H1 (cell line): ENCODE measurements at regions not wholly inside any gene's neighbourhood (a gene's known extent, or its start where the extent isn't known, plus 50 kb on each side); places are given as distances from the start of the nearest gene placed in this dataset.

Source experiments
- CTCF ChIA-PET: fragments of 300-600 bp; sonication (Branson Sonifier 250); formaldehyde crosslinking; loops from one replicate; lab custom pipeline; 2021; ENCODE audit not compliant: partially characterized antibody; lab: Charles Lee
- POLR2A ChIA-PET: fragments of 300-600 bp; sonication (Branson Sonifier 250); formaldehyde crosslinking; loops from one replicate; lab custom pipeline; 2021; ENCODE audit warnings: inconsistent platforms; ENCODE audit not compliant: partially characterized antibody; lab: Charles Lee
- DNase-seq, 2 experiments: peaks; one replicate each; pipeline versions ENCODE4 v3.0.0 to v3.0.0-alpha.2; 2010 to 2022; ENCODE audit warnings: low spot score in 2 of 2, low read depth in 1 of 2, mixed read lengths in 1 of 2
- FAIRE-seq: peaks from 2 replicates; lab custom pipeline; 2011; peaks lifted over from hg19 to GRCh38; lab: Jason Lieb, UNC
- H2AFZ ChIP-seq: 2 replicates; pipeline ENCODE4 v1.8.1; 2012; ENCODE audit warnings: low read length, inconsistent platforms
- H2AK5ac ChIP-seq: 2 replicates; pipeline ENCODE4 v1.6.1; 2013; ENCODE audit warnings: low read depth, low read length
- H2BK120ac ChIP-seq: replicated peaks from 2 replicates; pipeline ENCODE3; 2013; ENCODE audit warnings: low read depth, low read length, inconsistent platforms
- H2BK12ac ChIP-seq: 2 replicates; pipeline ENCODE4 v1.6.1; 2013; ENCODE audit warnings: low read depth, low read length
- H2BK15ac ChIP-seq: 2 replicates; pipeline ENCODE4 v1.6.1; 2013; ENCODE audit warnings: low read length
- H2BK20ac ChIP-seq: 2 replicates; pipeline ENCODE4 v1.6.1; 2013; ENCODE audit warnings: low read length
- H2BK5ac ChIP-seq: 2 replicates; pipeline ENCODE4 v1.6.1; 2013; ENCODE audit warnings: low read depth, low read length
- H3K14ac ChIP-seq: 2 replicates; pipeline ENCODE4 v1.6.1; 2013; ENCODE audit warnings: inconsistent platforms; ENCODE audit not compliant: insufficient read length
- H3K18ac ChIP-seq: 2 replicates; pipeline ENCODE4 v1.6.1; 2013; ENCODE audit warnings: low read length; ENCODE audit errors: extremely low read depth
- H3K23ac ChIP-seq: 2 replicates; pipeline ENCODE4 v1.6.1; 2013; ENCODE audit warnings: inconsistent platforms; ENCODE audit not compliant: insufficient read length
- H3K23me2 ChIP-seq: 2 replicates; pipeline ENCODE4 v1.6.1; 2013; ENCODE audit warnings: low read depth, low read length
- H3K27ac ChIP-seq: 2 replicates; pipeline ENCODE4 v1.6.1; 2011; ENCODE audit warnings: low read depth, low read length, inconsistent platforms
- H3K27me3 ChIP-seq, 4 experiments: replicated peaks in 1 of 4; 1 replicate in 1 of 4; 2 replicates in 3 of 4; pipeline versions ENCODE4 v1.6.1 to v1.8.1; 2011 to 2013; ENCODE audit warnings: low read length in 3 of 4, mild to moderate bottlenecking in 3 of 4, inconsistent platforms in 2 of 4, mixed read lengths in 2 of 4, moderate library complexity in 1 of 4; ENCODE audit not compliant: control insufficient read depth in 3 of 4, insufficient read depth in 3 of 4; ENCODE audit errors: extremely low read depth in 1 of 4
- H3K36me3 ChIP-seq, 4 experiments: 2 replicates each; pipeline versions ENCODE4 v1.6.1 to v1.8.1; 2011 to 2013; ENCODE audit warnings: mild to moderate bottlenecking in 4 of 4, low read length in 3 of 4, moderate library complexity in 2 of 4, control low read depth in 1 of 4, inconsistent platforms in 1 of 4; ENCODE audit not compliant: insufficient read depth in 4 of 4, control insufficient read depth in 2 of 4
- H3K4ac ChIP-seq: replicated peaks from 2 replicates; pipeline ENCODE3; 2013; ENCODE audit warnings: low read length, low read depth, mixed read lengths, inconsistent platforms; ENCODE audit not compliant: insufficient read length
- H3K4me1 ChIP-seq, 4 experiments: replicated peaks in 1 of 4; 1 replicate in 1 of 4; 2 replicates in 3 of 4; pipeline versions ENCODE4 v1.6.1 to v1.8.1; 2011 to 2013; ENCODE audit warnings: low read length in 3 of 4, inconsistent platforms in 2 of 4, mixed read lengths in 1 of 4; ENCODE audit not compliant: insufficient read depth in 4 of 4, control insufficient read depth in 3 of 4
- H3K4me2 ChIP-seq, 2 experiments: 2 replicates each; pipeline versions ENCODE4 v1.6.1 to v1.8.1; 2011 to 2013; ENCODE audit warnings: low read depth in 2 of 2, low read length in 2 of 2, control low read depth in 1 of 2, inconsistent platforms in 1 of 2, mild to moderate bottlenecking in 1 of 2; ENCODE audit not compliant: insufficient read depth in 1 of 2
- H3K4me3 ChIP-seq, 4 experiments: fragments of 200-600, 300-600 bp in 1 of 4; sonication (generic), shearing (Covaris generic), sonication (Bioruptor Twin) in 1 of 4; 2 replicates each; pipeline versions ENCODE4 v1.5.1 to v1.8.1; 2011 to 2016; ENCODE audit warnings: low read length in 4 of 4, low read depth in 3 of 4, control low read depth in 2 of 4, inconsistent platforms in 2 of 4, mild to moderate bottlenecking in 2 of 4, mixed read lengths in 1 of 4, moderate library complexity in 1 of 4; ENCODE audit not compliant: insufficient read depth in 2 of 4; ENCODE audit errors: extremely low read depth in 1 of 4
- H3K56ac ChIP-seq: replicated peaks from 2 replicates; pipeline ENCODE3; 2013; ENCODE audit warnings: low read depth, mild to moderate bottlenecking, mixed read lengths, low read length, inconsistent platforms; ENCODE audit not compliant: insufficient read length
- H3K79me1 ChIP-seq: 2 replicates; pipeline ENCODE4 v1.6.1; 2013; ENCODE audit warnings: low read depth, low read length, control low read depth
- H3K79me2 ChIP-seq, 2 experiments: 2 replicates each; pipeline versions ENCODE4 v1.6.1 to v1.8.1; 2012 to 2013; ENCODE audit warnings: low read length in 2 of 2, mild to moderate bottlenecking in 2 of 2, inconsistent platforms in 1 of 2; ENCODE audit not compliant: insufficient read depth in 2 of 2, control insufficient read depth in 1 of 2
- H3K9ac ChIP-seq, 4 experiments: replicated peaks in 1 of 4; 1 replicate in 1 of 4; 2 replicates in 3 of 4; pipeline versions ENCODE4 v1.6.1 to v1.8.1; 2011 to 2013; ENCODE audit warnings: low read depth in 3 of 4, low read length in 3 of 4, control low read depth in 2 of 4, mild to moderate bottlenecking in 2 of 4, moderate library complexity in 2 of 4, inconsistent platforms in 1 of 4; ENCODE audit errors: extremely low read depth in 1 of 4
- H3K9me3 ChIP-seq, 2 experiments: 2 replicates each; pipeline versions ENCODE4 v1.6.1 to v1.8.1; 2012 to 2013; ENCODE audit warnings: mild to moderate bottlenecking in 2 of 2, moderate library complexity in 2 of 2, control low read depth in 1 of 2, inconsistent platforms in 1 of 2, low read depth in 1 of 2, low read length in 1 of 2, mixed read lengths in 1 of 2; ENCODE audit not compliant: insufficient read depth in 2 of 2
- H4K20me1 ChIP-seq, 2 experiments: replicated peaks in 1 of 2; 2 replicates each; pipeline versions ENCODE3 to v1.8.1; 2011 to 2013; ENCODE audit warnings: inconsistent platforms in 2 of 2, low read length in 2 of 2, mild to moderate bottlenecking in 1 of 2; ENCODE audit not compliant: insufficient read depth in 2 of 2, control insufficient read depth in 1 of 2
- H4K5ac ChIP-seq: 2 replicates; pipeline ENCODE4 v1.6.1; 2013; ENCODE audit warnings: low read length, low read depth, mixed read lengths, inconsistent platforms; ENCODE audit not compliant: insufficient read length
- H4K8ac ChIP-seq: 2 replicates; pipeline ENCODE4 v1.8.0; 2013; ENCODE audit warnings: mild to moderate bottlenecking, moderate library complexity, low read length, inconsistent platforms; ENCODE audit not compliant: insufficient read depth; ENCODE audit errors: extremely low read depth
- H4K91ac ChIP-seq: replicated peaks from 2 replicates; pipeline ENCODE3; 2013; ENCODE audit warnings: low read length, mixed read lengths, inconsistent platforms; ENCODE audit not compliant: insufficient read length
- ASH2L ChIP-seq: fragments of 200-600, 300-600 bp; sonication (generic); IDR thresholded peaks from one replicate; pipeline ENCODE4 v1.7.1; 2017; ENCODE audit warnings: low read length
- ATF2 ChIP-seq: IDR thresholded peaks from 2 replicates; pipeline ENCODE4 v1.6.1; 2012; ENCODE audit warnings: low read length, inconsistent platforms
- CHD2 ChIP-seq: IDR thresholded peaks from 2 replicates; pipeline ENCODE4 v1.6.1; 2012; ENCODE audit warnings: low read length, improper control_type of control experiment
- MAFK ChIP-seq: IDR thresholded peaks from 2 replicates; pipeline ENCODE4 v1.6.1; 2012; ENCODE audit warnings: low read depth, mild to moderate bottlenecking, improper control_type of control experiment, low read length
- WGBS, 2 experiments: shearing (Covaris generic) in 1 of 2; methylation state at CpG; one replicate each; pipeline versions ENCODE4 v1.1.6 to v1.1.7; 2013 to 2015; ENCODE audit warnings: low lambda C conversion rate in 2 of 2, mixed read lengths in 2 of 2, inconsistent platforms in 1 of 2, low coverage in 1 of 2, missing lambda C conversion rate in 1 of 2; ENCODE audit not compliant: insufficient replicate concordance in 2 of 2, insufficient coverage in 1 of 2, insufficient read length in 1 of 2; ENCODE audit errors: extremely low coverage in 1 of 2, missing lambda C conversion rate in 1 of 2; 5-methylcytosine and 5-hydroxymethylcytosine counted together
- TF ChIP-seq, protein P1 (sequence below): IDR thresholded peaks from 2 replicates; pipeline ENCODE4 v1.6.1; 2011; ENCODE audit warnings: low read depth, mild to moderate bottlenecking, low read length; ENCODE audit not compliant: insufficient read depth

- no peak overlapping the region for H2BK120ac ChIP-seq
- H3K23ac ChIP-seq = no peak overlapping the region
- H4K5ac ChIP-seq = no peak overlapping the region
- H3K56ac ChIP-seq = no peak overlapping the region
- no peak for DNase-seq
- no peak for FAIRE-seq
- no peaks in the 10 kb centered on the region for H3K23me2 ChIP-seq
- no peak overlapping the region for H3K4me3 ChIP-seq
- H3K9ac ChIP-seq = no peak overlapping the region
- H4K20me1 ChIP-seq = no peaks in the 10 kb centered on the region
- no peak overlapping the region for H2BK5ac ChIP-seq
- H3K4me1 ChIP-seq = no peaks in the 10 kb centered on the region
- WGBS, 2 experiments = 97% methylated on average over 2 of the region's 2 CpGs; no CpG with 5 or more reads in 1 of the 2 experiments
- no peak overlapping the region for H4K8ac ChIP-seq
- no peak overlapping the region for H2BK12ac ChIP-seq
- no peak overlapping the region for H3K27ac ChIP-seq
- H3K18ac ChIP-seq = no peak overlapping the region
- no peaks in the 10 kb centered on the region for H3K79me2 ChIP-seq
- no peaks in the 10 kb centered on the region for H3K79me1 ChIP-seq
- H3K9me3 ChIP-seq = no peaks in the 10 kb centered on the region; a peak in 1 of 4 replicates
- no peak overlapping the region for H2BK15ac ChIP-seq
- H4K91ac ChIP-seq = no peak overlapping the region
- H3K27me3 ChIP-seq = no peaks in the 10 kb centered on the region
- POLR2A ChIA-PET = no interaction called here
- no peak overlapping the region for H2AFZ ChIP-seq
- no peak for TF ChIP-seq ATF2
- no peak for TF ChIP-seq CHD2
- TF ChIP-seq, protein P1, sequence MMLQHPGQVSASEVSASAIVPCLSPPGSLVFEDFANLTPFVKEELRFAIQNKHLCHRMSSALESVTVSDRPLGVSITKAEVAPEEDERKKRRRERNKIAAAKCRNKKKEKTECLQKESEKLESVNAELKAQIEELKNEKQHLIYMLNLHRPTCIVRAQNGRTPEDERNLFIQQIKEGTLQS = no peak
- TF ChIP-seq MAFK = no peak
- TF ChIP-seq ASH2L = no peak
- H3K14ac ChIP-seq = no peak overlapping the region
- H2AK5ac ChIP-seq = no peak overlapping the region
- H2BK20ac ChIP-seq = no peak overlapping the region
- CTCF ChIA-PET = no interaction called here
- H3K4me2 ChIP-seq = no peak overlapping the region
- no peak overlapping the region for H3K4ac ChIP-seq
- H3K36me3 ChIP-seq = no peaks in the 10 kb centered on the region
Measured at GRCh38 chr14:82676403-82676802, 1142.8 kb upstream of the SEL1L start.
